PFSK-1 (cell line): ENCODE measurements at regions not wholly inside any gene's neighbourhood (a gene's known extent, or its start where the extent isn't known, plus 50 kb on each side); places are given as distances from the start of the nearest gene placed in this dataset.

Experiments used
- FOXP2 ChIP-seq: optimal IDR thresholded peaks from 2 replicates; pipeline ENCODE3; 2011; ENCODE audit warnings: borderline replicate concordance, control low read depth, inconsistent platforms; ENCODE audit not compliant: insufficient read depth; ENCODE audit errors: extremely low read length, extremely low read depth
- POLR2AphosphoS5 ChIP-seq: IDR thresholded peaks from 2 replicates; pipeline ENCODE4 v1.6.1; 2012; ENCODE audit warnings: low read depth, mild to moderate bottlenecking, control low read depth, low read length, moderate library complexity
- SIN3A ChIP-seq: IDR thresholded peaks from 2 replicates; pipeline ENCODE4 v1.6.1; 2012; ENCODE audit warnings: mild to moderate bottlenecking, low read length, moderate library complexity, borderline replicate concordance; ENCODE audit not compliant: insufficient read depth
- TAF1 ChIP-seq: IDR thresholded peaks from 2 replicates; pipeline ENCODE4 v1.6.1; 2012; ENCODE audit warnings: low read length, control low read depth, borderline replicate concordance; ENCODE audit not compliant: insufficient read depth
- TF ChIP-seq, protein P1 (sequence below), 2 experiments: IDR thresholded peaks; 2 replicates each; pipeline versions ENCODE4 v1.6.1 to v1.8.0; 2011 to 2012; ENCODE audit warnings: low read depth in 2 of 2, low read length in 2 of 2, control low read depth in 1 of 2, inconsistent platforms in 1 of 2, mild to moderate bottlenecking in 1 of 2, moderate library complexity in 1 of 2; ENCODE audit not compliant: insufficient read depth in 1 of 2

DNA sequence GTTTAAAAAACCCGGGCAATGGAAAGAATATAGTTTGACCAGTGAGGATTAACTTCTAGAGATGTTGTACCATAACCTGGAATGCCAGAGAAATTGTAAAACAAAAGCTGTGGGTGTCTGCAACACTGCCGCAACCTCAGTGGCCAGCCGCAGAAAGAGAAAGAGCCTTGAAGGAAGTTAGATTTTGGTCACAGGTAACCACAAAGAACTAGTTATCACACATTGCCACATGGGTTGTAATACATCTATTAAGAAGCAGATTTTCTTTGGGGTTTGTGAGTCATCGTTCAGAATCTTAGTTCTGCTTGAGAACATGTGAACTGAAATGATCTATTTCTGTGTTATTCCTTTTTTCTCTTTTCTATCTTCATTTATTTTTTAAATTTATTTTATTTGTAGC, 222.9 kb upstream of the AGAP1 start:
- no peak for TF ChIP-seq SIN3A

DNA sequence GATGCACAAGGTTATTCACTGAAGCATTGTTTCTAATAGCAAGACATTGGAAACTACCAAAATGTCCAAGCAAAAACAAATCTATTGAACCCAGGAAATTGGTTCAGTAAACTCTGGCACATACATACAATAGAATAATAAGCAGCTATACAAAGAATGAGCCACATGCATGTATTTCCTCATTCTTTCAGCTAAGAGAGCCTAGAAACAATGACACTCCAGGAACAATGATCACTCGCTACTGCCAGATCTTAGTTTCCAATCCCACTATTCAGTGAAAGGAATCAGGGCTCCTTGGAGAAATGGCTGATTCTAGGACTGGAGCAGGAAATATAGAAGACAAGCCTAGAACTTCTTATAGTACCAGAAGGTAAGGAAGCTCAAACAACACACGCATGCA, 221.9 kb upstream of the AGAP1 start:
- TF ChIP-seq POLR2AphosphoS5 (no peak), SIN3A (no peak)

DNA sequence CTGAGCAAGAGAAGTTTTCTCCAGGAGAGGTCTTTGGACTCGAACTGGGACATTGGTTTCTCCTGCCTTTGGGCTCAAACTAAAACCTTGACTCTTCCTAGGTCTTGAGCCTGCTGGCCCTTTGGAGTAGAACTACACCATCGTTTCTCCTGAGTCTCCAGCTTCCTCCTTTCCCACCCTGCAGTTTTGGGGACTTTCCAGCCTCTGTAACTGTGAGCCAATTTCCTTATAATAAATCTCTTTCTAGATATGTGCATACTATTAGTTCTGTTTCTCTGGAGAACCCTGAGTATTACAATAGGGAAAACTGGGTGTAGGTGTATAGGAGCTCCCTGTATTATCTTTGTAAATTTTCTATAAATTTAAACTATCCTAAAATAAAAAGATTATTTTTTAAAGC, 219.8 kb upstream of the AGAP1 start:
- TF ChIP-seq SIN3A, result no peak
- TF ChIP-seq POLR2AphosphoS5, result no peak
- no peak for TF ChIP-seq TAF1
- TF ChIP-seq, protein P1, sequence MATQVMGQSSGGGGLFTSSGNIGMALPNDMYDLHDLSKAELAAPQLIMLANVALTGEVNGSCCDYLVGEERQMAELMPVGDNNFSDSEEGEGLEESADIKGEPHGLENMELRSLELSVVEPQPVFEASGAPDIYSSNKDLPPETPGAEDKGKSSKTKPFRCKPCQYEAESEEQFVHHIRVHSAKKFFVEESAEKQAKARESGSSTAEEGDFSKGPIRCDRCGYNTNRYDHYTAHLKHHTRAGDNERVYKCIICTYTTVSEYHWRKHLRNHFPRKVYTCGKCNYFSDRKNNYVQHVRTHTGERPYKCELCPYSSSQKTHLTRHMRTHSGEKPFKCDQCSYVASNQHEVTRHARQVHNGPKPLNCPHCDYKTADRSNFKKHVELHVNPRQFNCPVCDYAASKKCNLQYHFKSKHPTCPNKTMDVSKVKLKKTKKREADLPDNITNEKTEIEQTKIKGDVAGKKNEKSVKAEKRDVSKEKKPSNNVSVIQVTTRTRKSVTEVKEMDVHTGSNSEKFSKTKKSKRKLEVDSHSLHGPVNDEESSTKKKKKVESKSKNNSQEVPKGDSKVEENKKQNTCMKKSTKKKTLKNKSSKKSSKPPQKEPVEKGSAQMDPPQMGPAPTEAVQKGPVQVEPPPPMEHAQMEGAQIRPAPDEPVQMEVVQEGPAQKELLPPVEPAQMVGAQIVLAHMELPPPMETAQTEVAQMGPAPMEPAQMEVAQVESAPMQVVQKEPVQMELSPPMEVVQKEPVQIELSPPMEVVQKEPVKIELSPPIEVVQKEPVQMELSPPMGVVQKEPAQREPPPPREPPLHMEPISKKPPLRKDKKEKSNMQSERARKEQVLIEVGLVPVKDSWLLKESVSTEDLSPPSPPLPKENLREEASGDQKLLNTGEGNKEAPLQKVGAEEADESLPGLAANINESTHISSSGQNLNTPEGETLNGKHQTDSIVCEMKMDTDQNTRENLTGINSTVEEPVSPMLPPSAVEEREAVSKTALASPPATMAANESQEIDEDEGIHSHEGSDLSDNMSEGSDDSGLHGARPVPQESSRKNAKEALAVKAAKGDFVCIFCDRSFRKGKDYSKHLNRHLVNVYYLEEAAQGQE (IDR thresholded peaks at IDR 0.05; ENCODE audit: insufficient read depth in 1 of 2, low read depth in 2 of 2, low read length in 2 of 2), result no peak
- TF ChIP-seq FOXP2, result no peak

DNA sequence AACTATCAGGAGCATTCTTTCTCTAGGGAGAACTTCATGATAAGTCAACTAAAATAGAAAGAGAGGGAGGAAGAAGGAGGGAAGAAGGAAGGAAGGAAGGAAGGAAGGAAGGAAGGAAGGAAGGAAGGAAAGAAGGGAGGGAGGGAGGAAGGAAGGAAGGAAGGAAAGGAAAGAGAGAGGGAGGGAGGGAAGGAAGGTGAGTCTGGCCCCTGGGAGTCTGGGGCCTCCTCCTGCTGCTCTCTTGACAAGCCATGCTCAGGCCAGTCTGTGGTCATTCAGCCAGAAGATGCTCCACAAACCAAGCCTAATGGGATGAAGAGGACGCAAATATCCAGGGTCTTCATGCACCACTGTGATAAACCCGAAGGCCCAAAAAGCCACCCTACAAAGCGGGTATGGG, 216.4 kb upstream of the AGAP1 start:
- TF ChIP-seq FOXP2, result no peak
- TF ChIP-seq SIN3A, result no peak
- TF ChIP-seq POLR2AphosphoS5, result no peak
- TF ChIP-seq, protein P1 (IDR thresholded peaks at IDR 0.05; ENCODE audit: insufficient read depth in 1 of 2, low read depth in 2 of 2, low read length in 2 of 2), result no peak
- TF ChIP-seq TAF1, result no peak

DNA sequence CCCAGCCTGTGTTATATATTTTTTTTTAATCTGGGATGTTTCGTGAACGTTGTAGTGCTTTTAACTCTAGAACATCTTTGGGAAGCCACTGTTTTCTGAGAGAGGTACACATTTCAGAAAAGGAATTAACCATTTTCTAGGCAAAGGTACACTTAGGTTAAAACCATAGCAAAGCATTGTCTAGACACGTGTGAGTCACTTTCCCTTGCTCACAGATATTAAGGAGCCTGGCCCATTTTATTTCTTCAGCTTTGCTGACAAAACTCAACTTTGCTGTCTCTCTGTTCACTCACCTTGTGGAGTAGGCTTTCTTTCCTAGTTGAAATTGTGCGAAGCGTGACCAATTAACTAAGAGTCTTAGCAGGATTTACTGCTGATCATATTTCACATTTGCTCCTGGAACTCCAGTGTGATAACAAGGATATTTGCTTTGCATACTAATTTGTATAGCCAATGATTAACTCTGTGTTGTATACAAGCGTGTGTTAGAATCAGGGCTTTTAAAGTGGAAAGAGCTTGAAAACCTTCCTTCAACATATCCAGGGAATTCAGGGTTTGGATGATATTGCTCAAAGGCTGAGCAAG, 215.0 kb upstream of the AGAP1 start:
- TF ChIP-seq SIN3A, result no peak
- no peak for TF ChIP-seq TAF1
- TF ChIP-seq FOXP2, result no peak
- TF ChIP-seq, protein P1 (IDR thresholded peaks at IDR 0.05; ENCODE audit: insufficient read depth in 1 of 2, low read depth in 2 of 2, low read length in 2 of 2), result no peak
- no peak for TF ChIP-seq POLR2AphosphoS5

DNA sequence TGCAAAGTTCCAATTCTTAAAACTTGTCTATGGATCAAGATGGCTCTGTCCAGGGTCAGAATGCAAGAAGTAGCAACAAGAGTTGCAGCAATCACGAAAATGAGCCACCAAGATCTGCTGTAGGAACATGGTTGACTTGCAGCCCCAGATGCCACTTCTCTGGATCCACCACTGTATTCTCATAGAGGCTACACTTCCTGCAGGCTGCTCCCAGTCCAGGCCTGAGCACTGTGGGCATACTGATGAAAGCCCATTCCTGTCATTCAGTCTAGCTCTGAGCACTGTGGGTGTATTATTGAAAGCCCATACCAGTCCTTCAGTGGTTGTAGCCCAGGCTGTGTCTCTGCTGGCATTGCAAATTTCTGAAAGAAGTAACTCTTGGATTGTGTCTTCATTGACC, 213.9 kb upstream of the AGAP1 start:
- TF ChIP-seq FOXP2, result no peak
- TF ChIP-seq, protein P1 (IDR thresholded peaks at IDR 0.05; ENCODE audit: insufficient read depth in 1 of 2, low read depth in 2 of 2, low read length in 2 of 2), result no peak
- no peak for TF ChIP-seq TAF1
- TF ChIP-seq SIN3A, result no peak
- TF ChIP-seq POLR2AphosphoS5, result no peak
